Kidney epithelial cell (primary cell): ENCODE measurements at regions not wholly inside any gene's neighbourhood (a gene's known extent, or its start where the extent isn't known, plus 50 kb on each side); places are given as distances from the start of the nearest gene placed in this dataset.

Source experiments
- DNase-seq: peaks from one replicate; pipeline ENCODE4 v3.0.0-alpha.2; 2010; ENCODE audit warnings: low read depth
- H3K27me3 ChIP-seq: 2 replicates; pipeline ENCODE4 v1.6.0; 2011; ENCODE audit warnings: low read length; ENCODE audit not compliant: control insufficient read depth, insufficient read depth
- H3K36me3 ChIP-seq: 2 replicates; pipeline ENCODE4 v1.5.1; 2011; ENCODE audit warnings: low read length; ENCODE audit not compliant: control insufficient read depth, insufficient read depth
- H3K4me3 ChIP-seq: 2 replicates; pipeline ENCODE4 v1.5.1; 2011; ENCODE audit warnings: low read depth, mild to moderate bottlenecking, control low read depth, low read length
- TF ChIP-seq, protein P1 (sequence below): IDR thresholded peaks from 2 replicates; pipeline ENCODE4 v1.5.1; 2011; ENCODE audit warnings: mild to moderate bottlenecking, moderate library complexity, low read length, control low read depth, inconsistent platforms; ENCODE audit not compliant: insufficient read depth, poor library complexity, severe bottlenecking

DNA sequence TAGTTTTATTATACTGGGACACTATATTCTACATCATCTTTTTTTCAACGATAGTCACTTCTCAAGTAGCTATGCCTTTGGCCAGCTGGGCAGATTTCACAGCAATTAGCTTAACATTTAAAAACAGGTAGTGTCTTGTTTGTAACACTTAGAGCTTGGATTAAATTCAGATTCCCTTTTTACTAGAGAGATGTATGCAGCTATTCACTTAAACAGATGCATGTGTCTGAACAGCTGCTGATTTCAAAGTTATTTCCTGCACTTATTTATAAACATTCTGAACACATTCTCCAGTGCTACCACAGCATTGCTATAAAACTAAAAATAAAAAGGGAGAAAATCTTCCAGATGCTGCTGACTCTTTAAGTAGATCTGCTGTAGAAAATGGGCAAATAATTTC is 637.2 kb downstream of the POM121L12 start:
- DNase-seq: no peak
- TF ChIP-seq, protein P1, sequence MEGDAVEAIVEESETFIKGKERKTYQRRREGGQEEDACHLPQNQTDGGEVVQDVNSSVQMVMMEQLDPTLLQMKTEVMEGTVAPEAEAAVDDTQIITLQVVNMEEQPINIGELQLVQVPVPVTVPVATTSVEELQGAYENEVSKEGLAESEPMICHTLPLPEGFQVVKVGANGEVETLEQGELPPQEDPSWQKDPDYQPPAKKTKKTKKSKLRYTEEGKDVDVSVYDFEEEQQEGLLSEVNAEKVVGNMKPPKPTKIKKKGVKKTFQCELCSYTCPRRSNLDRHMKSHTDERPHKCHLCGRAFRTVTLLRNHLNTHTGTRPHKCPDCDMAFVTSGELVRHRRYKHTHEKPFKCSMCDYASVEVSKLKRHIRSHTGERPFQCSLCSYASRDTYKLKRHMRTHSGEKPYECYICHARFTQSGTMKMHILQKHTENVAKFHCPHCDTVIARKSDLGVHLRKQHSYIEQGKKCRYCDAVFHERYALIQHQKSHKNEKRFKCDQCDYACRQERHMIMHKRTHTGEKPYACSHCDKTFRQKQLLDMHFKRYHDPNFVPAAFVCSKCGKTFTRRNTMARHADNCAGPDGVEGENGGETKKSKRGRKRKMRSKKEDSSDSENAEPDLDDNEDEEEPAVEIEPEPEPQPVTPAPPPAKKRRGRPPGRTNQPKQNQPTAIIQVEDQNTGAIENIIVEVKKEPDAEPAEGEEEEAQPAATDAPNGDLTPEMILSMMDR: no peak
- Histone ChIP-seq H3K36me3 (no peaks in the 10 kb centered on the region), H3K27me3 (no peaks in the 10 kb centered on the region), H3K4me3 (no peak overlapping the region)

DNA sequence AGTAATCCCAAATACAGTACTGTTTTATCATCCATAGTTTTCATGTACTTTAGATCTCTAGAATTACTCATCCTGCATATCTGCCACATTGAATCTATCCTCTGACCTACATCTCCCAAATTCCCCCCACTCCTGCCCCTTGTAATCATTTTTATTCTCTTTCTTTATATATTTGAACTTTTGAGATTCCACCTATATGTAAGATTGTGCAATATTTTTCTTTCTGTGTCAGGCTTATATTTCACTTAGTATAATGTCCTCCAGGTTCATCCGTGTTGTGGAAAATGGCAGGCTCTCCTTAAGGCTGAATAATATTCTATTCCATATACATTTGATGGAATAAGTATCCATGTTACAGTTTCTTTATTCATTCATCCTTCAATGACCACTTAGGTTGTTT is 640.4 kb downstream of the POM121L12 start:
- DNase-seq: no peak
- H3K36me3 ChIP-seq: no peaks in the 10 kb centered on the region
- TF ChIP-seq, protein P1: no peak
- no peaks in the 10 kb centered on the region for H3K27me3 ChIP-seq
- H3K4me3 ChIP-seq: no peak overlapping the region

DNA sequence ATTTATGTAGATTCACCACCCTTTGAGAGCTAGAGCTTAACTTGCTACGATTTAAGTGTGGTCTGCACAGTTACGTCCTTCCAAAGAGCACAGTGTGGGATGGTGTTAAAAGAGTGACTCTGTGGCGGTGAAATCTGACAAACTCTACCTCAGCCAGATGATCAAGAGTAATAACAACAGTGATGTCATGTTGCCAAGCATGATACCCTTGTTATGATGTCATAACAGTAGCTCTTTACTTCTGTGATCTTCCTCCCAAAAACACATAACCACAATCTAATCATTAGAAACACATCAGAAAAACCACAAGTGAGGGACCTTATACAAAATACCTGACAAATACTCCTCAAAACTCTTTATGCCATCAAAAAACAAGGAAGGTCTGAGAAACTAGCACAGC is 649.3 kb downstream of the POM121L12 start:
- TF ChIP-seq, protein P1: no peak
- H3K4me3 ChIP-seq: no peak overlapping the region
- H3K36me3 ChIP-seq: no peaks in the 10 kb centered on the region
- no peak for DNase-seq
- no peaks in the 10 kb centered on the region for H3K27me3 ChIP-seq

DNA sequence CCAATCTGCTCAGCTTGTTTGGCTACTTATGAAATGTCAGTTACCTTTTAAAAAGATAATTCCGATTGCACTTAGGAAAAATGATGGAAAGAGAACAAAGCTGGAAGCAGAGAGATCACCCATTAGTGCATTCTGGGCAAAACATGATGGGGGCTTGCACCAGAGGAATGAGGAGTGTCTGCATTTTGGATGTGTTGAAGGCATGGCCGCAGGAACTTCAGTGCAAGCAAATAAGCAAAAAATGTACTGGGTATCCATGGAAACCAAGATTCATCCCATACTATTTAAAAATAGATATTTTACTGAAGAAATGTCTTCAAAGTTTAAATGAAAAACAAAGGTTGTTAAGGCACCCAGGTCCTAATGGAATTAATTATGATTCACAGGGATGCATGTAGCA is 655.0 kb downstream of the POM121L12 start:
- Histone ChIP-seq H3K4me3 (no peak overlapping the region), H3K27me3 (no peaks in the 10 kb centered on the region), H3K36me3 (no peaks in the 10 kb centered on the region)
- DNase-seq: no peak
- TF ChIP-seq, protein P1: no peak

DNA sequence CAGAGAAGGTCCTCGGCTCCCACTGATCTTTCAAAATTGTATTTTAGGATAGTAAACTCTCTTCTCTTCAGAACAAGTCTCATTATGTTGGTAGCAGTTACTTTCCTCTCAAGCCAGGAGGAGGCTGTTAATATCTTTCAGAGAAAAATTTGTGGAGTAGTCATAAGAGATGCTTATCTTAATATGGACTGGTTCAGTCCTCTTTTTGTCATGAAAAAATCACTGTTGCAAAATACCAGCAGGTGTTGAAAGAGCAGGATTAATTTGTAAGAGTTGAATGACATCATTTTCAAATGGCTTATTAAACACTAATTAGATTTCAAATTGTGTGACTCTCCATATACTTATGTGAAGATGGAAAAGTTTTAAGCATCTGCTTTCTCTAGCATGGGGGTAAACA is 662.5 kb downstream of the POM121L12 start:
- H3K36me3 ChIP-seq: no peaks in the 10 kb centered on the region
- DNase-seq: no peak
- H3K27me3 ChIP-seq: no peaks in the 10 kb centered on the region
- TF ChIP-seq, protein P1: no peak
- H3K4me3 ChIP-seq: no peak overlapping the region

DNA sequence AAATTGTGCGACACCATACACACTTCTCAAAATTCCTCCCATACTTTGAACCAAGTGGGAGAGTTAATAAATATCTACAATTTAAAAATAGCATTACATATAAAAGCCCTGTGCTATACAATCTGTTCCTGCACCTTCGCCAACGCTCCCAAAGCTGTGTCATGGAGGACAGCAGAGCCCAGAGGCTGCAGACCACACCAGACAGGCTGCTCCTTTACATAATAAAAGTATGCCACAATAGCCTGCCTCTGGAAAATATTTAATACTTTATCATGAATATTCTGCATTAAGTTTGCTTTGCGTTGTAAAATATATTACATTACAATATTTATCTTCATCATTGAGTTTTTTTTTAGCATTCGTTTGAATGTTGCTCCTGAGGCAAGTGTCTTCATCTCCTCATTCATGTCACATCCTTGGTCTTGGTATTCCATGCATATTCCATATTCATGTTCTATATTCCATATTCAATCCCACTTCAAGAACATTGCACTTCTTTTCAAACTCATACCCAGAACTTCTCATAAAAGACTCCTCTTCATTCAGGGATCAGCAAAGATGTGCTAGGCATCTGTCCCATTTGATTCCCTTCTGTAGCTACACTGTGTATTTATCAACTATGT is 663.9 kb downstream of the POM121L12 start:
- H3K4me3 ChIP-seq: no peak overlapping the region
- no peak for DNase-seq
- H3K27me3 ChIP-seq: no peaks in the 10 kb centered on the region
- no peaks in the 10 kb centered on the region for H3K36me3 ChIP-seq
- TF ChIP-seq, protein P1: no peak
